Stimulated activated CD4-positive, alpha-beta T cell treated with anti-CD3 and anti-CD28 coated beads, Interleukin-4, amount 100 ng/mL, for 4 hours (primary cell): ENCODE measurements at regions not wholly inside any gene's neighbourhood (a gene's known extent, or its start where the extent isn't known, plus 50 kb on each side); places are given as distances from the start of the nearest gene placed in this dataset.
"Not testable (repeated sequence)": the region's sequence is repeated elsewhere in the genome, so short reads cannot be mapped to it uniquely, and the experiment has no call there.

Experiments
- DNase-seq, 2 experiments: peaks; one replicate each; pipeline ENCODE4 v3.0.0-alpha.2; 2020

DNA sequence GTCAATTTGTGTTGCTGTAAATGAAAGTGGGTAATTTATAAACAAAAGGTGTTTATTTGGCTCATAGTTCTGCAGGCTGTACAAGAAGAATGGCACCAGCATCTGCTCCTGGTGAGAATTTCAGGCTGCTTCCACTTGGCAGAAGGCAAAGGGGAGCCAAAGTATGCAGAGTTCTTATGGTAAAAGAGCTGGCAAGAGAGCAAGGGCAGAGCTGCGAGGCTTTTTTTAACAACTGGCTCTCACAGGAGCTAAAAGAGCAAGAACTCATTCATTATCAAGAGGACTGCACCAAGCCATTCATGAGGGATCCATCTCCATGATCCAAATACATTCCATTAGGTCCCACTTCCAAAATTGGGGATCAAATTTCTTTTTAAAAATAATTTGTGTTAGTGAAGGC is 1712.7 kb downstream of the SLITRK5 start:
- no peak for DNase-seq

DNA sequence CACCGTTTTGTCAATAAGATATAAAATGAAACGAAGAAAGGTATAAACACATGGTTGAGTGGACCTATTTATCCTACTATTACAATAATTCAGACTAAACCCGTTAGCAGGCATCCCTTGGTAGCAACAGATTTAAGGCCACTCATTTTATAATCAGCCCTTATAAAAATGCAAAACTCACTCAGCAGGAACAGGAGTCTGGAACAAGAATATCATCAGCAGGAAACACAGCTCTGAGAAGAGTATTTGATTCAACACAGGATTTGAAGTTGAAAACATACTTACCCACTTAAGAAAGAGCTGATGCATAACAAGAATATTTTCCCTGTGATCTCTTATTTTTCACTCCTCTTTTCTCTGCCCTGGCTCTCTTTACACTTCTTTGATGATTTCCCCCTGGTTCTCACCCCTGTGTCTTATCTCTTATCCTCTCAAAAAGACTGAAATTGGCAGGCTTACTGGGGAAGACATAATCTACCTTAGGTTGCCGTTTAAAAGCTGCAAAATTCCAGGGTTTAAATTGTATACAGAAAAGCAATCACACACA is 1722.7 kb downstream of the SLITRK5 start:
- no peak for DNase-seq

- no peak for DNase-seq
These were observed 1730.1 kb downstream of the SLITRK5 start for GRCh38 chr13:89401264-89401675.

DNA sequence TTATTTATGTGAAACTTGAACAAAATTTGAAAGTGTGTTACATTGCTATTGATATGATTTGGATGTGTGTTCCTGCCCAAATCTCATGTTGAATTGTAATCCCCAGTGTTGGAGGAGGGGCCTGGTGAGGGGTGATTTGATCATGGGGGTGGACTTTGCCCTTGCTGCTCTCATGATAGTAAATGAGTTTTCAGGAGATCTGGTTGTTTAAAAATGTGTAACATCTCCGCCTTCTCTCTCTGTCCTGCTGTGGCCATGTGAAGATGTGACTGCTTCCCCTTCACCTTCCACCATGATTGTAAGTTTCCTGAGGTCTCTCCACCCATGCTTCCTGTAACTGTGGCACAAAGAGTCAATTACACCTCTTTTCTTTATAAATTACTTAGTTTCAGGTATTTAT is 1731.0 kb downstream of the SLITRK5 start:
- DNase-seq: no peak

- DNase-seq: not testable (repeated sequence)
These were observed 1734.9 kb downstream of the SLITRK5 start for GRCh38 chr13:89406096-89406495.

DNA sequence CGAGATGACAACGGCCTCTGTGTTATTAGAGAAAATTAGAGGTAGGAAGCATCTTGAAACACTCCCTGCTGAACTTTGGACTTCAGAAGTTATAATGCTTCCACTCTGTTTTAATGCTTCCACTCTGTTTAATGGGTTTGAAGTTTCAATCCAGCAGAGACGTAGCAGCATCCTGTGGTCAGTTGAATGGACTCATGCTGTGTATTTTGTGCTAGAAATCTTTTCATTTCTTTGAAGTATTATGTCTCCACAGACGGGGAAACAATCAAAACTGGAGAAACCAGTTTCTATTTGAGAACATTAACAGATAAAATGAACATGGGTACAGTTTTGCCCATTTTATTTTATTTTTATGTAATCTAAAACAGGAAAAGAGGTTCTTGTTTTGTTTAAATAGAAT is 1736.2 kb downstream of the SLITRK5 start:
- DNase-seq: no peak

DNA sequence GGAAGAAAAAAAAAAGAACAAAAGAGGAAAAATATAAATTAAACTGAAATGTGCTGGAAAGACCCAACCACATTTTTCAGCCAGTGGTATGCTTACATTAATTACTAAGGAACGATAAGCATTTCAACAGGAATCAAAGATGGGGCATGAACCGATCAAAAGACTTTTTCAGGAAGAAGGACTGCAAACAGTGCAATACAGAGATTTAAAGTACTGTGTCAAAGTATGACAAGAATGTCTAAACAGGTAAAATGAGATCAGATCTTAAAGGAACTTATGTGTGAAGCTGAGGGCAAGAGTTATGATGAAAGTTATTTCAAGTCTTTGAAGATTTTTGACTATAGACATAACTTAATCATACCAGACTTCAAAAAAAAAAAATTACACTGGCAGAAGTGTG is 1761.8 kb downstream of the SLITRK5 start:
- no peak for DNase-seq

DNA sequence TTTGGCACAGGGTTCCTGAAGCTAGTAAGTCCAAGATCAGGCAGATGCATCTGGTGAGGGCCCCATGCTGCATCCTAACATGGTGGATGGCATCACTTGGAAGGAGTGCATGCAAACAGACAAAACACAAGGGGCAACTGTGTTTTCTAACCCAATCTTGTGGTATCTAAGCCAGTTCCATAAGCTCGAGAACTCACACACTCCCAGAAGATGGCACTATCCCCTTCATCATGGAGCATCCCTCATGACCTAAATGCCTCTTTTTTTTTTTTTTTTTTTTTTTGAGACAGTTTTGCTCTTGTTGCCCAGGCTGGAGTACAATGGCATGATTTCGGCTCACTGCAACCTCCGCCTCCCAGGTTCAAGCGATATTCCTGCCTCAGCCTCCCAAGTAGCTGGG is 1763.5 kb downstream of the SLITRK5 start:
- DNase-seq: not testable (repeated sequence)

- no peak for DNase-seq
These were observed 1783.5 kb downstream of the SLITRK5 start for GRCh38 chr13:89454681-89455080.

- no peak for DNase-seq
These were observed 1784.1 kb downstream of the SLITRK5 start for GRCh38 chr13:89455225-89455624.

- DNase-seq: no peak
These were observed 1784.6 kb downstream of the SLITRK5 start for GRCh38 chr13:89455741-89456140.

DNA sequence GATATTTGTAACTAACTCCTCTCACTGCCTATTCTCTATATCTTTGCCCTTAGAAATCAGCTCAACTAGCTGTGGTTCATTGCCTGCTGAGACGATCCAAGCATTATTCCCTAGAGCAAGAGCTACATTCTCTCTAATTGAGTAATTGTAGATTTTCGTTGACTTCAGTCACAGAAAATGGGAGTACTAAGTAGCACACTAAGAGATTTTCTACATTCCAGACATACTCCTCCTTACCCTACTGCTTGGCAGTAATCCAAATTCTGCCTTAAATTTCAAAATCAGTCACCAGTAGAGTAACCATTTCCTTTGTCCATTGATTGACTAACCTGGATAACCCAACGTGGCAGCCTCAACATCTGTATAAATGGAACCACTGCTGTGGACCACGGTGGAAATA is 1786.8 kb downstream of the SLITRK5 start:
- no peak for DNase-seq

- DNase-seq: no peak
These were observed 1787.3 kb downstream of the SLITRK5 start for GRCh38 chr13:89458456-89458855.

GRCh38 chr13:89460895-89461294 is 1789.7 kb downstream of the SLITRK5 start:
- not testable (repeated sequence) for DNase-seq

- DNase-seq: no peak
These were observed 1794.2 kb downstream of the SLITRK5 start for GRCh38 chr13:89465366-89465765.

GRCh38 chr13:89468081-89468480 is 1796.9 kb downstream of the SLITRK5 start:
- DNase-seq: no peak

GRCh38 chr13:89470901-89471300 is 1799.7 kb downstream of the SLITRK5 start:
- no peak for DNase-seq

DNA sequence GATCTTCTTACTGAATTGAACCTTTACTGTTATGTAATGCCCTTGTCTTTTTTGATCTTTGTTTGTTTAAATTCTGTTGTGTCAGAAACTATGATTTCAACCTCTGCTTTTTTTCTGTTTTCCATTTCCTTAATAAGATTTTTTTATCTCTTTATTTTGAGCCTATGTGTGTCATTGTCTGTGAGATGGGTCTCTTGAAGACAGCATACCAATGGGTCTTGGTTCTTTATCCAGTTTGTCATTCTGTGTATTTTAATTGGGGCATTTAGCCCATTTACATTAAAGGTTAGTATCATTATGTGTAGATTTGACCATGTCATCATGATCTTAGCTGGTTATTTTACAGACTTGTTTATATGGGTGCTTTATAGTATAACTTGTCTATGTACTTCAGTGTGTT is 1803.3 kb downstream of the SLITRK5 start:
- no peak for DNase-seq

- DNase-seq: no peak
These were observed 1814.9 kb downstream of the SLITRK5 start for GRCh38 chr13:89486065-89486464.

DNA sequence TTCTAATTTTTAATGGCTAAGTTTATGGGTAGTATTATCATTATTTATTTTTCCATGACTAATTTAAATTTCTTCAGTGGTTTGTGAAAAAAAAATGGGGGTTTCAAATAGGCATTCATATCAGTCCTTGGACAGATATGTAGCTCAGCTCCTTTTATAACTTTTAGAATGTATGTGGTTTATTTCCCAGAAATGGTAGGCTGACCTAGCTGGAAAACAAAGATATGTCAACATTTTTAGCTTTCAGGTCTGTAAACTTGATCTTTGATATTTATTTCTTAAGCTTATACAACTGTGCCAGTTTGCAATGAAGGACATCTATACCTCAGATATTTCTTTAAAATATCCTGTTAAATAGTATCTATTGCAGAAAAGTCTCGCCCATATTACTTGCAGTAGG is 1815.5 kb downstream of the SLITRK5 start:
- no peak for DNase-seq

DNA sequence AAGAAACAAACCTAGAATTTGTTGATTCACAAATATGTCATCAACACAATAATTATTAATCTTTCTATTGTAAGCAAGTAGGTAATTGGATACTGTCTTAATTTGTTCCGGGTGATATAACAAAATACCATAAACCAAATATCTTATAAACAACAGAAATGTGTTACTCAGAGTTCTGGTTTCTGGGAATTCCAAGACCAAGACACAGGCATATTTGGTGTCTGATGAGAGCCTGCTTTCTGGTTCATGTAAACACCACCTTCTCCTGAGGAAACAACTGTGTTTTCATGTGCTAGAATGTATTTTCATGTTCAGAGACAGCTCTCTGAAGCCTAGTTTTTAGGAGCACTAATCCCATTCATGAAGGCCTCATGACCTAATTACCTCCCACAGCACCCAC is 1819.5 kb downstream of the SLITRK5 start:
- DNase-seq: no peak

DNA sequence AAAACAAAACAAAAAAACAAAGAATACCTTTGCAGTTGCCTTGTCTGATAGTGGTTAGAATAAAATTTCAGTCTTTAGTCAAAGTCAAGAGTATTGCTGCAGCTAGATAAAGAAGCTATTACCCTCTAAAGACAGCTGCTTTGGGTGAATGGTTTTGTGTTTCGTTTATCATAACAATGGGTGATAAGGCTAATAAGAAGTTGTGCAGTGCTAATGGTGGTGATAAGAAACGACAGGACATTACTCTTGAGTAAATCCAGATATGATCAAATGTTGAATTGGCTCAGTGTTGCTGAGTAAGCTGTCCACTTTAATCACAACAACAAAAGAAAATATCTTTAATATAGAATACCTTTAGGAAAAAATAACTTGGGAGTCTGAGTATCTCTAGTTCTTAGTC is 1825.3 kb downstream of the SLITRK5 start:
- DNase-seq: no peak

DNA sequence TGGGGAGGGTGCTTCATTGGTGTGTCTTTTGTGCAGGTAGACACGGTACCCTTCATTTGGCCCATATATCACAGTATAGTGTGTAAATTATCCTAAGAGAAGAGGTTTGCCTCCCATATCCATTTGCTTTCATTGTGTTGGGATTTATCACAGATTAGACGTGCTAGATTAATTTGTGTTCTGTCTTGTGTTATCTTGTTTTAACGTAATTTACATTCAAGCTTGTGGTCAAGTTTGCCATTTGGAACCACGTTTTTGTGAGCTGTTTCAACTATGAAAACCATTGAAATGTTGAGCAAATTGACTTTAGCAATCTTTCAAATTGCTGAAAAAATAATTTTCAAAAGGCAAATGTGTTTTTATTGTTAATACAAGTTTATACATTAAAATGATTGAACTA is 1826.5 kb downstream of the SLITRK5 start:
- no peak for DNase-seq

DNA sequence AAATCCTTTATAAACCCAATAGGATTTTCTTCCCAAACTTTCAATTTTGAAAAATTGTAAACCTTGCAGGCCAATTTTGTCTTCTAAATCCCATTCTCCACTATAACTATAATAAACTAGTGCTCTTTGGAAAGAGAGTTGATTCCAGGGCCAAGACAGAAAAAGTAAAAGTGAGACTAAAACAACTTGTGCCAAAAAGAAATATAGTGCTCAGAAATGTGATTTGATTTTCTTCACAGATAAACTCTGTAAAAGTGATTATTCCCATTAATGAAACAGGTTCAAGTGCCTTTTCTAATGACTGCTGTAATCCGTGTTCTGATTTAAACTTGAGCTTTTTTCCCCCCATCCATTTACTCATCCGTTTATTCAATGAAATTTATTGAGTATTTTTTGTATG is 1831.1 kb downstream of the SLITRK5 start:
- DNase-seq: no peak

DNA sequence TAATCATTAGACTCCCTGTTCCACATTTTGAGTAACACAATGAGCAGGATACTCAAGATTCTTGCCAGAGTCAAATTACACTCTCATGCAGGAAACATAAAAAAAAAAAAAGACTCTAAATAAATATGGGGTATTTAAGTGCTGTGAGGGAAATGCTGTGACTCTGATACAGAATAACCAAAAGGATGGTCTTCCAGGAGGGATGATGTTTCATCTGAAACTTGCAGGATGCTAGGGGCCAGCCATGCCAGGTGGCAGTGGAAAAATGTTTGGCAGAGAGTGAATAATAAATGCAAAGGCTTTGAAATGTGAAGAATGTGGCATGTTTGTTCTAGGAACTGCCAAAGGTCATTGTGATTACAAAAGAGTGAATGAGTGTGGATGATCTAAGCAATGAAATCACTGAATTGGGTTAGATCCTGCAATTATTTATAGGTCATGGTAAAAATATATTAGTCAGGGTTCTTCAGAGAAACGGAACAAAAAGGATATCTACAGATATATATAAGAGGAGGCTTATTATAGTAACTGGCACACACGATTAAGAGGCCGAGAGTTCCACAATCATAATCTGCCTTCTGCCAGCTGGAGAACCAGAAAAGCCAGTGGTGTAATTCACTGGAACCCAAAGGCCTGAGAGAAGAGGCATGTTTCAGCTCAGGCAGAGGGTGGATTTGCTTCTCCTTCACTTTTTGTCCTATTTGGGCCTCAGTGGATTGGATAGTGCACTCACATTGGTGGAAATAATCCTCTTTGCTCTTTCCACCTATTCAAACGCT is 1832.8 kb upstream of the MIR17HG start:
- no peak for DNase-seq
